NCI-H1436 treated with DMSO at 0.1 percent for 48 hours (cell line): ENCODE measurements at regions not wholly inside any gene's neighbourhood (a gene's known extent, or its start where the extent isn't known, plus 50 kb on each side); places are given as distances from the start of the nearest gene placed in this dataset.
"Not testable (repeated sequence)": the region's sequence is repeated elsewhere in the genome, so short reads cannot be mapped to it uniquely, and the experiment has no call there.

ENCODE experiments used
- DNase-seq: peaks from one replicate; lab custom pipeline; 2025; lab: John Stamatoyannopoulos, UW

GRCh38 chr10:3659203-3659917 lies 125.6 kb downstream of the KLF6 start:
- no peak for DNase-seq

- DNase-seq = no peak
These were observed 126.2 kb downstream of the KLF6 start for GRCh38 chr10:3658766-3659165.

GRCh38 chr10:3656214-3656613 lies 128.8 kb downstream of the KLF6 start:
- no peak for DNase-seq

GRCh38 chr10:3655528-3655927 lies 129.5 kb downstream of the KLF6 start:
- DNase-seq = no peak

DNA sequence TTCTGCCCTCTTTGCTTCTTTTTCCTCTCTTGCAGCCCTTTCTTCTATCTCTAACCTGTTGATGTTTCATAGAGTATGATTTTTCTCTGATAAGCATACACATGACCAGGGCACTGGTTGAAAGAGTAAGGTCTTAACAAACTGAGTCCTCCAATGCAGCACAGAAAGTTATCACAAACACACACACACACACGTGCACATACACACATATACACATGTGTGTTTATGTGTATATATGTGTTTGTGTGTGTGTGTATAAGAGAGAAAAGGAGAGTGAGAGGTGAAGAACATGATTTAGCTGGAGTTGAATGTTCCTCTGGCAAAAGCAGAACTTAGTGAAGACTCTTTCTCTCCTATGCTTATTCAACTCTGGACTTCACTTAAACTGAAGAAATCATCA lies 130.0 kb downstream of the KLF6 start:
- no peak for DNase-seq

- no peak for DNase-seq
These were observed 130.5 kb downstream of the KLF6 start for GRCh38 chr10:3654496-3654895.

DNA sequence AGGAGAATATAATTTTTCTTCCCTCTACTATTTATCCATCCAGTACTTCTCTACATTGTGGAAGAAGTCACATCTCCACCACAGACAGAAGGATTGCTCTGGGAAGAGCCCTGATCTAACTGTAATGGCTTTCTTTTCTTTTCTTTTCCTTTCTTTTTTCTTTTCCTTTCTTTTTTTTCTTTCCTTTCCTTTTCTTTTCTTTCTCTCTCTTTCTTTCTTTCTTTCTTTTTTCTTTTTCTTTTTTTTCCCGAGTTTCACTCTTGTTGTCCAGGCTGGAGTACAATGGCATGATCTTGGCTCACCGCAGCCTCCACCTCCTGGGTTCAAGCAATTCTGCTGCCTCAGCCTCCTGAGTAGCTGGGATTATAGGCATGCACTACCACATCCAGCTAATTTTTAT lies 131.7 kb downstream of the KLF6 start:
- not testable (repeated sequence) for DNase-seq

DNA sequence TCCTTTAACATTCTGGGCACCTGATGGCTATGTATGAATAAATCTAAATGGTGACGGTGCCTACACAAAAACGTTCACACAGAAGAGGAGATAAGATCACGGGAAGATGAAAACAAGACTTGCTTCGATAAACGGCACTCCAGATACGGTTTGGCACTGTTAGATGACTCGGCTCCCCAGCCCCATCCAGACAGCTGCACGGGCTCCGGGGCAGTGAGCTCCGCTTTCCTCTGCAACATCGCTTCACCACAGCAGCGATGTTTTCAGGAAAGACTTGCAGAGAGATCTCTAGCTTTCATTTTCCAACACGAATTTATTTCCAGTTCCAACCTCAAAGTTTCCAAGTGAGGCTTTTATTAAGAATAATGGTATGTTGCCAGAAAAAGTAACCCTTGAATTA lies 132.1 kb downstream of the KLF6 start:
- DNase-seq = no peak

DNA sequence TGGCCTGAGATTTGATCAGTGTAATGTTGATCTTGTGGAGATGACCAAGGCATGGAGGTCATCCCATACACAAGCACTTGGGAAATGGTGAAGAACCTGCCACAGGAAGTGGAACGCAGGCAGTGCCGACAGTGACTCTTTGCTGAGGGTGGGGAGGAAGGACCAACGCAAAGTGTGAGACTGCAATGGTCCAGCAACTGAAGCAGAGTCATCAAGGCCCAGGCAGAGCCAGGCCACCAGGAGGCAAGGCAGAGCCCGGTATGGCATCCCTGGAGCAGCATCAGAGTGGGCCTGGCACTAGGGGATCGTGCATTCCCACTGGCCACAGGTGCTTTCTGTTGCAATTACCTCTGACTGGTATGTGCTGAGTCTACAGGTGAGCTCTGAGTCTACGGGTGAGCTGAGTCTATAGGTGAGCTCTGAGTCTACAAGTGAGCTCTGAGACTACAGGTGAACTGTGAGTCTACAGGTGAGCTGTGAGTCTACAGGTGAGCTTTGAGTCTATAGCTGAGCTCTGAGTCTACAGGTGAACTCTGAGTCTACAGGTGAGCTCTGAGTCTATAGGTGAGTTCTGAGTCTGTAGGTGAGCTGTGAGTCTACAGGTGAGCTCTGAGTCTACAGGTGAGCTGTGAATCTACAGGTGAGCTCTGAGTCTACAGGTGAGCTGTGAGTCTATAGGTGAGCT lies 132.9 kb downstream of the KLF6 start:
- DNase-seq = no peak

- no peak for DNase-seq
These were observed 136.4 kb downstream of the KLF6 start for GRCh38 chr10:3648576-3648975.

DNA sequence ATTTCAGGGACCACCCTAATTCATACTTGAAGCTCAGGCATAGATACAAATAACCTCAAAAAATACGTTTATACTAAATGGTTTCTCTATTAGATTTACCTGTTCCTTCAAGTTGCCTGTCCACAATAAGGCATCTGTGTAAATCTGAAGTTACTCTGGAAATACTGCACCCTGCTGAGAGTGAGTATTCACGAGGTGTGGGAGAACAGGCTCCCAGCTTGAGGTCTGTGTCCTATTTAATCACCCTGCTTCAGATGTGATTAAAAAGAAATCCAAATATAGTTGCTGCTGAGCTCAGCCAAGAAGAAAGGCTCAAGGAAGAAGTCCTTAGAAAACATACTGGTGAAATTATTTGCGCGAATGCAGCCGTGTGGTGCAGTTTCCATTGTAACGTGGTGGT lies 136.8 kb downstream of the KLF6 start:
- no peak for DNase-seq

DNA sequence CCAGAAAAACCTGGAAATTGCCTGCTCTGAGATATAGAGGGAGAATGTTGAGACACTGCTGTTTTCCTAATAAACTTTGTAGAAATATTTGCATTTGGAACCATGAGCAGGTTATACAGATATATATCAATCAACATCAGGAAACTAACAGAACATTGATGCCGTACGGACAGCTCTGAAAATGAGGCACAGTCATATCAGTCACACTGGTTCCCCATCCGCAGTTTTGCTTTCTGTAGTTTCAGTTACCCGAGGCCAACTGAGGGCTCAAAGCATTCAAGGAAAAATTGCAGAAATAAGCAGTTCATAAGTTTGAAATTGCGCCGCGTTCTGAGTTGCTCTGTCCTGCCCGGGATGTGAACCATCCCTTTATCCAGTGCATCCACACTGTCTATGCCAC lies 137.9 kb downstream of the KLF6 start:
- no peak for DNase-seq

DNA sequence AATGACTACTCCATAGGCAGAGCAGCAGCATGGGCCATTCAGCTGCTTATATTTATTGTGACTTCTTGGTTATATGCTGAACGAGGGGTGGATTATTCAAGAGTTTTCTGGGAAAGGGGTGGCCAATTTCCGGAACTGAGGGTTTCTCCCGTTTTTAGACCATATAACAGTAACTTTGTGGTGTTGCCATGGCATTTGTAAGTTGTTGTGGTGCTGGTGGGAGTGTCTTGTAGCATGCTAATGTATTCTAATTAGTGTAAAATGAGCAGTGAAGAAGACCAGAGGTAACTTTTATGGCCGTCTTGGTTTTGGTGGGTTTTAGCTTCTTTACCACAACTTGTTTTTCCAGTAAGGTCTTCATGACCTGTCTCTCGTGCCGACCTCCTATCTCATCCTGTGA lies 139.6 kb downstream of the KLF6 start:
- no peak for DNase-seq

DNA sequence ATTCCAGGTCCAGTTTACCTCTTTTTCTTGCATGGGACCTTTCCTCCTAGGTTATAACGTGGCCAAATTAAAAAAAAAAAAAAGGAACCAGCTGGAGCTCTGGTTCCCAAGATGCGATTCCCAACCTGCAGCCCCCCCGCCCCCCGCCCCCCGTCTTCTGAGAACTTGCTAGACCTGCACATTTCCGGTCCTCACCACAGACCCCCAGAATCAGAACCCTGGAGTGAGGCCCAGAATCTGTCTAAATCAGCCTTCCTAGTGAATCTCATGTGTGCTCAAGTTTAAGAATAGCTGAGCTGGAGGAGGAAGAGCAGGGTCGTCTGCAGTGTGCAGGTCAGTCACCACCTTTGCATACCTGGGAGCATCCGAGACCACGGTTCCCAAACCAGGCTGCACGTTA lies 144.2 kb downstream of the KLF6 start:
- DNase-seq = no peak

DNA sequence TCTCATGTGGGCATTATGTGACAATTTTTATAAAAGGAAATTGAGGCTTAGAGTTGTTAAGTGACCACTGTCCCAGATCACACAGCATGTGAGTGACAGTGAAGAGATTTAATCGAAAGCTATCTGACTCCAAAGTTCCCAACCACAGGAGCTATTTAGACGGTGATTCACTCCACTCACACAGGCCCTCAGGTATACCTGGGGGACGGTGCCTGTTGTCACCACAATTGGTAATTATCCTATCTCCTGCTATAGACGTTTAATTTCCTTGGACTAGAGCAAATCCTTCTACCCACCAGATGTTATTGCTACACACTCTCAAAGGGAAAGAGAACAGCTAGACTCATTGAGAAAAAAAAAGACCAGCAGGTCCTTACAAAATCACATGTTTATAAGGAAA lies 145.5 kb downstream of the KLF6 start:
- no peak for DNase-seq

DNA sequence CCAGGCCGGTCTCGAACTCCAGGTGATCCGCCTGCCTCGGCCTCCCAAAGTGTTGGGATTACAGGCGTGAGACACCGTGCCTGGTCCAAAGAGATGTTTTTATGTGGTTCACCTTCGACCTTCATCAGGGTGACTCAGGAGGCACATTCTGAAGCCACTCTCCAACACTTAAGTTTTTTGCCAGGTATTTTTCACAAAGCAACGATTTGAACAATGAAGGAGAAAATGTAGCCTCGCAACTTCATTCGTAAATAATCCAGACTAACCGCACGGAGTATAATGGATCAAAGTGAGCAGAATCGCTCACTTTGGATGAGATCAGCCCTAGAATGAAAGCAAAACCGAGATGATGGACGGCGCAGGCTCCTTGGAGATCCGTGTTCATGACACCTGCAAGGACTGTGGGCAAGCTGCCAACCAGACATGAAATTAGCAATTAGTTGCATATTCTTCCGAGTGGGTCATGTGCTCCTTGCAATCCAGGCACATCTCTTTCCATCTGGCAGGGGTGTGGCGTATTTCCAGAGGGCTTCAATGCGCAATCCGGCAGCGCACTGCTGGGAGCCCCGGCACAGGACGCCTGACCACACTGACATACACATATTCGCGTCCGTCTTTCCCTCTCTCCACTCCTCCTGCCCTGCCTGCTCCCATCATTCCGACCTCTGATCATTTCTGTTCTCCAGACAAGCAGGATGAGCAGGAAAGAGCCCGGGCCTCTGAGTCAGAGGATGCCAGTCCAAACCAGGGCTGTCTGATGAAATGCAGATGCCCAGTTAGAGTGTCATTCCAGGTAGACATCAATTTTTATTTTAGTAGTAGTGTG lies 148.4 kb downstream of the KLF6 start:
- no peak for DNase-seq

- no peak for DNase-seq
These were observed 149.3 kb downstream of the KLF6 start for GRCh38 chr10:3635697-3636096.

- DNase-seq = no peak
These were observed 149.8 kb downstream of the KLF6 start for GRCh38 chr10:3635211-3635671.

GRCh38 chr10:3634646-3635045 lies 150.4 kb downstream of the KLF6 start:
- not testable (repeated sequence) for DNase-seq

GRCh38 chr10:3631701-3632330 lies 153.2 kb downstream of the KLF6 start:
- no peak for DNase-seq

GRCh38 chr10:3631291-3631690 lies 153.7 kb downstream of the KLF6 start:
- no peak for DNase-seq

- no peak for DNase-seq
These were observed 158.9 kb downstream of the KLF6 start for GRCh38 chr10:3625959-3626751.
